Ovary (tissue), 7 donors: ENCODE measurements at regions not wholly inside any gene's neighbourhood (a gene's known extent, or its start where the extent isn't known, plus 50 kb on each side); places are given as distances from the start of the nearest gene placed in this dataset.

Source experiments
- DNase-seq, 5 donors: peaks; one replicate each; pipeline ENCODE4 v3.0.0-alpha.2; 2019 to 2020
- H3K27ac ChIP-seq, 2 donors: fragments of 200-600 bp; one replicate each; pipeline versions ENCODE4 v1.5.1 to v1.8.0; 2019 to 2022
- H3K27me3 ChIP-seq: fragments of 200-600 bp; one replicate; pipeline ENCODE4 v1.8.0; 2022
- H3K36me3 ChIP-seq: fragments of 200-600 bp; sonication (generic); one replicate; pipeline ENCODE4 v1.5.1; 2019
- H3K4me1 ChIP-seq: one replicate; pipeline ENCODE4 v1.8.1; 2013; ENCODE audit warnings: mild to moderate bottlenecking, moderate library complexity; ENCODE audit not compliant: insufficient read depth
- H3K4me3 ChIP-seq: fragments of 200-600 bp; sonication (generic); one replicate; pipeline ENCODE4 v1.5.1; 2017
- H3K9me3 ChIP-seq, 2 donors: fragments of 200-600 bp in 1 of 2; sonication (generic) in 1 of 2; one replicate each; pipeline versions ENCODE4 v1.5.1 to v1.8.1; 2013 to 2019; ENCODE audit warnings: mild to moderate bottlenecking in 1 of 2, moderate library complexity in 1 of 2
- CTCF ChIP-seq, 3 donors: fragments of 450-650 bp in 2 of 3; fragments of 200-600 bp in 1 of 3; IDR thresholded peaks; one replicate each; pipeline versions ENCODE4 v1.5.1 to v1.8.0; 2016 to 2022; ENCODE audit warnings: antibody characterized with exemption in 3 of 3, mild to moderate bottlenecking in 1 of 3
- EP300 ChIP-seq: sonication (generic); formaldehyde crosslinking; IDR thresholded peaks from one replicate; pipeline ENCODE4 v1.6.1; 2017; ENCODE audit warnings: antibody characterized with exemption
- POLR2A ChIP-seq: fragments of 450-650 bp; IDR thresholded peaks from one replicate; pipeline ENCODE4 v1.6.1; 2017; ENCODE audit warnings: antibody characterized with exemption, mild to moderate bottlenecking, moderate library complexity
- WGBS, 3 donors: extraction: QIAGEN DNeasy Blood & Tissue Kit in 1 of 3; methylation state at CpG; one replicate each; pipeline versions ENCODE4 v1.1.5 to v1.1.7; 2013 to 2017; 5-methylcytosine and 5-hydroxymethylcytosine counted together
- intact Hi-C, 4 donors: fragments of 100-400 bp; cut with DNase I; formaldehyde crosslinking; loops; one replicate each; pipeline versions ENCODE4 v1.11.0 to v1.15.1; 2022 to 2023
- donor health status: DM: no; HTN: no; CAD: no; lungs with moderate emphysema.
- donor health status: DM: no; HTN: no; CAD: no.
- donor health status: Bipolar disorder and iron deficiency.
- donor health status: DM: no; HTN: no; CAD: no.
- donor health status: DM: yes; HTN: yes; CAD: no.

- intact Hi-C loops, result no loop called here
- Histone ChIP-seq H3K9me3 (no peaks in the 10 kb centered on the region), H3K36me3 (no peaks in the 10 kb centered on the region), H3K27me3 (no peaks in the 10 kb centered on the region), H3K27ac (no peak overlapping the region), H3K4me3 (no peak overlapping the region), H3K4me1 (peaks cover 1% of the 10 kb centered on the region)
- TF ChIP-seq CTCF (IDR thresholded peaks at IDR 0.05), result no peak
- TF ChIP-seq POLR2A, result no peak
- TF ChIP-seq EP300, result no peak
- no peak for DNase-seq
- 3 to 9% (median 4%) methylated on average over 1 of the region's 1 CpG for WGBS, 3 donors
These were observed 886.0 kb downstream of the TUSC7 start for GRCh38 chr3:117595615-117596014.

DNA sequence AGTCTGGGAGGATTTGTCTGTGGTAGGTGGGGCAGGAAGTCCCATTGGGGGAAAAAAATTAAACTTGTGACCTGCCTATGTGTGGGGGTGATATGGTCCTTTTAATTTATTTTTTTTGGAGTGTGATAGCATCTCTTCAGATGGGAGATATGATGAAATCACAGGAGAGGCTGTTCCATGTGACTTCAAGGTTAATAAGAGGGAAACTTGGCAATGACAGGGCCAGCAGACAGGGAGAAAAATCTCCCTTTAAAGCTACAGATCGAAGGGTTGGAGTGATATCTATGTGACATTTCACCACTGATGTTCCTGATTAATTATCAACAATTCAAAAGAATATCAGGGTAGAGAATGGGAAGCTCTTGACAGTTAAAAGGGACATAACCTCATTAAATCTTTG, 886.9 kb downstream of the TUSC7 start:
- peaks cover 1% of the 10 kb centered on the region for H3K4me1 ChIP-seq
- no peak for TF ChIP-seq CTCF (IDR thresholded peaks at IDR 0.05)
- no peak for TF ChIP-seq POLR2A
- TF ChIP-seq EP300, result no peak
- H3K4me3 ChIP-seq, result no peak overlapping the region
- intact Hi-C loops, result no loop called here
- H3K27ac ChIP-seq, result no peak overlapping the region
- no peaks in the 10 kb centered on the region for H3K9me3 ChIP-seq
- no peaks in the 10 kb centered on the region for H3K27me3 ChIP-seq
- no peaks in the 10 kb centered on the region for H3K36me3 ChIP-seq
- no peak for DNase-seq
- 75 to 83% (median 81%) methylated on average over 1 of the region's 1 CpG for WGBS, 3 donors

DNA sequence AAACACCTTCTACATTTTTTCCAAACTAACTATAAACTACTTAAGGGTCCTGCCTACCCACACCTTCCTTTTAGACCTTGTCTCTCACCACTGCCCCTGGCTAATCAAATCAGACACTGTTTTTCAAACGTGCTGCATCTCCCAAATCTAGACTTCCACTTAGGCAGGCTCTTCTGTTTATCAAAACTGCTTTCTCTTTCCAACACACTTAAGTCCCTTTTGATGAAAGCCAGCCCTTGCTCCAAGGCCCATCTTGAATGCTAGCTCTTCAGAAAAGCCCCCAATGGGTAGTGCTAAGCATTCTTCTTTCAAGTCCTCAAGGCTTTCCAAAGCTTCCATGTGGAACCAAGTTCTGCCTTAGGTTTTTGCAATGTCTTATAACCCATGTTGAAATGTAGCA, 888.3 kb downstream of the TUSC7 start:
- Histone ChIP-seq H3K36me3 (no peaks in the 10 kb centered on the region), H3K4me3 (no peak overlapping the region), H3K4me1 (peaks cover 1% of the 10 kb centered on the region), H3K27ac (no peak overlapping the region), H3K27me3 (no peaks in the 10 kb centered on the region), H3K9me3 (no peaks in the 10 kb centered on the region)
- no peak for DNase-seq
- no peak for TF ChIP-seq POLR2A
- no peak for TF ChIP-seq EP300
- TF ChIP-seq CTCF (IDR thresholded peaks at IDR 0.05), result no peak
- WGBS, 3 donors, result 13 to 44% (median 30%) methylated on average over 1 of the region's 1 CpG
- intact Hi-C loops, result no loop called here

- no peak overlapping the region for H3K4me3 ChIP-seq
- DNase-seq, result no peak
- H3K4me1 ChIP-seq, result peaks cover 1% of the 10 kb centered on the region
- H3K9me3 ChIP-seq, result no peaks in the 10 kb centered on the region
- WGBS, 3 donors, result 64 to 77% (median 73%) methylated on average over 3 of the region's 3 CpGs
- no peak overlapping the region for H3K27ac ChIP-seq
- no peak for TF ChIP-seq POLR2A
- TF ChIP-seq EP300, result no peak
- TF ChIP-seq CTCF (IDR thresholded peaks at IDR 0.05), result no peak
- H3K36me3 ChIP-seq, result no peaks in the 10 kb centered on the region
- intact Hi-C loops, result no loop called here
- no peaks in the 10 kb centered on the region for H3K27me3 ChIP-seq
These were observed 890.5 kb downstream of the TUSC7 start for GRCh38 chr3:117600112-117600511.

DNA sequence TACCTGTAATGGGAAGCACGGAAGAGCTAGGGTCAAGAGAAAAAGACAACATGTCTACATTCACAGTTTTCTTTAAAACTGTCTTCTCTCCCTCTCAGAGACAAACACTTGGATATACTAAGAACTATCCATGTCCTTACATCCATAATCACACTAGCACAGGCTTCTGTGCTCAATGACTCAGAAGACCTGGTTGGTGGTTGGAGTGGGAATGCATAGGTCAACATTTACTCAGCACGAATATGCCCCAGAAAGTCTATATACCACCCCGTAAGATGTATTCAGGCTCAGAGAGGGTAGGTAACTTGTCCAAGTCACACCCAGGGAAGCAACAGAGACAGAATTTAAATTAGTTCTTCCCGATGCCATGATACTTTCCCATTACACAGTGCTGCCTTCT, 891.1 kb downstream of the TUSC7 start:
- no peak for TF ChIP-seq EP300
- TF ChIP-seq CTCF (IDR thresholded peaks at IDR 0.05), result no peak
- no peak for TF ChIP-seq POLR2A
- Histone ChIP-seq H3K36me3 (no peaks in the 10 kb centered on the region), H3K4me1 (peaks cover under 1% of the 10 kb centered on the region), H3K27me3 (no peaks in the 10 kb centered on the region), H3K4me3 (no peak overlapping the region), H3K27ac (no peak overlapping the region), H3K9me3 (no peaks in the 10 kb centered on the region)
- 96 to 97% (median 96%) methylated on average over 4 of the region's 4 CpGs for WGBS, 3 donors
- intact Hi-C loops, result no loop called here
- DNase-seq, result no peak
